ENCODE measurements at regions not wholly inside any gene's neighbourhood (a gene's known extent, or its start where the extent isn't known, plus 50 kb on each side); places are given as distances from the start of the nearest gene placed in this dataset.

DNA sequence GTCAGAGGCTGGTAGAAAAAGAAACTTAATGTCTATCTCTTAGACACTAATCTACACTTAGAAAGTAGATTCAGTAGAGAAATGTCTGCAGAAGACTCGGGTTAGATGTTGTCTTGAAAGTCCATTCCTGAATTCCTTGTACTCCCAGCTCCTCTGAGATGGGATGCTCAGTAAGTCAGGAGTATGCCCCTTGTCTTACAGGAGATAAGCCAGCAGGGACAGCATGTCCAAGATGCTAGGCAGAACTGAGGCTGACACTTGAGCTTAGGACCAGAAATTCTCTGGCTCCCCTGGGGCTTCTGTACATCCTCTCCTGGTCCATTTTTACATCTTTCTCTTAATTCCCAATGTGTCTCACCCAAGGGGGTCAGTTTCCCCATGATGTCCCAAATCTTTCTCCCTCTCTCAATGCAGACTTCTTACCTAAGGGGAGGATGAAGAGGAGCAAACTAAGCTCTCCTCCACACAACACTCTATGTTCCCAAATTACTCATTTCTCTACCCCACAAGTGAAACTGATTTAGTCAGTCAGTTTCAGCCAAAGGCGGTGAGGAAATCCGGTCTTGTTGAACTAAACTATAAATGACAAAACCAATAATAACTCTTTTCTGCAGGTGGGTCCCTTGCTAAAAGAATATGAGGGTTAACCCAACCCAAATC is 558.2 kb upstream of the DIPK2B start:
- Histone ChIP-seq H3K27ac (ENCODE audit: low read depth, low read length) (peak overlapping the region; percentile 76), H3K36me3 (ENCODE audit: insufficient read depth, low read length) (peaks cover 60% of the 10 kb centered on the region), H3K27me3 (ENCODE audit: insufficient read depth, low read length) (no peaks in the 10 kb centered on the region), H3K4me1 (ENCODE audit: insufficient read depth, low read length) (peaks cover 86% of the 10 kb centered on the region), H4K20me1 (ENCODE audit: insufficient read depth, low read length) (peaks cover 25% of the 10 kb centered on the region), H3K4me3 (ENCODE audit: insufficient read depth, low read length) (peak overlapping the region; percentile 48), H3K79me2 (ENCODE audit: insufficient read depth, low read length) (peaks cover 90% of the 10 kb centered on the region), H3K9me3 (ENCODE audit: low read depth, low read length) (no peaks in the 10 kb centered on the region), H3K4me2 (ENCODE audit: insufficient read depth, low read length) (peak overlapping the region; percentile 75), H2AFZ (ENCODE audit: low read length) (no peak overlapping the region)
- DNase-seq (ENCODE audit: insufficient read length, low spot score, missing footprints): no peak
- TF ChIP-seq, protein P1, sequence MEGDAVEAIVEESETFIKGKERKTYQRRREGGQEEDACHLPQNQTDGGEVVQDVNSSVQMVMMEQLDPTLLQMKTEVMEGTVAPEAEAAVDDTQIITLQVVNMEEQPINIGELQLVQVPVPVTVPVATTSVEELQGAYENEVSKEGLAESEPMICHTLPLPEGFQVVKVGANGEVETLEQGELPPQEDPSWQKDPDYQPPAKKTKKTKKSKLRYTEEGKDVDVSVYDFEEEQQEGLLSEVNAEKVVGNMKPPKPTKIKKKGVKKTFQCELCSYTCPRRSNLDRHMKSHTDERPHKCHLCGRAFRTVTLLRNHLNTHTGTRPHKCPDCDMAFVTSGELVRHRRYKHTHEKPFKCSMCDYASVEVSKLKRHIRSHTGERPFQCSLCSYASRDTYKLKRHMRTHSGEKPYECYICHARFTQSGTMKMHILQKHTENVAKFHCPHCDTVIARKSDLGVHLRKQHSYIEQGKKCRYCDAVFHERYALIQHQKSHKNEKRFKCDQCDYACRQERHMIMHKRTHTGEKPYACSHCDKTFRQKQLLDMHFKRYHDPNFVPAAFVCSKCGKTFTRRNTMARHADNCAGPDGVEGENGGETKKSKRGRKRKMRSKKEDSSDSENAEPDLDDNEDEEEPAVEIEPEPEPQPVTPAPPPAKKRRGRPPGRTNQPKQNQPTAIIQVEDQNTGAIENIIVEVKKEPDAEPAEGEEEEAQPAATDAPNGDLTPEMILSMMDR (IDR thresholded peaks at IDR 0.05; ENCODE audit: extremely low read depth, low read depth, low read length): no peak

GRCh38 chrX:45758319-45758718 is 557.6 kb upstream of the DIPK2B start:
- no peaks in the 10 kb centered on the region for H3K9me3 ChIP-seq (ENCODE audit: low read depth, low read length)
- H3K4me3 ChIP-seq (ENCODE audit: insufficient read depth, low read length): peak overlapping the region; percentile 48
- DNase-seq (ENCODE audit: insufficient read length, low spot score, missing footprints): peak; percentile 78
- H3K79me2 ChIP-seq (ENCODE audit: insufficient read depth, low read length): peaks cover 90% of the 10 kb centered on the region
- TF ChIP-seq, protein P1 (IDR thresholded peaks at IDR 0.05; ENCODE audit: extremely low read depth, low read depth, low read length): no peak
- peaks cover 57% of the 10 kb centered on the region for H3K36me3 ChIP-seq (ENCODE audit: insufficient read depth, low read length)
- peaks cover 89% of the 10 kb centered on the region for H3K4me1 ChIP-seq (ENCODE audit: insufficient read depth, low read length)
- peaks cover 29% of the 10 kb centered on the region for H4K20me1 ChIP-seq (ENCODE audit: insufficient read depth, low read length)
- H3K27me3 ChIP-seq (ENCODE audit: insufficient read depth, low read length): no peaks in the 10 kb centered on the region
- H3K4me2 ChIP-seq (ENCODE audit: insufficient read depth, low read length): peak overlapping the region; percentile 75
- peak overlapping the region; percentile 76 for H3K27ac ChIP-seq (ENCODE audit: low read depth, low read length)
- no peak overlapping the region for H2AFZ ChIP-seq (ENCODE audit: low read length)

GRCh38 chrX:45757272-45757671 is 556.6 kb upstream of the DIPK2B start:
- Histone ChIP-seq H2AFZ (ENCODE audit: low read length) (no peak overlapping the region), H3K27ac (ENCODE audit: low read depth, low read length) (peak overlapping the region; percentile 76), H3K4me3 (ENCODE audit: insufficient read depth, low read length) (no peak overlapping the region), H3K79me2 (ENCODE audit: insufficient read depth, low read length) (peaks cover 90% of the 10 kb centered on the region), H4K20me1 (ENCODE audit: insufficient read depth, low read length) (peaks cover 27% of the 10 kb centered on the region), H3K4me1 (ENCODE audit: insufficient read depth, low read length) (peaks cover 89% of the 10 kb centered on the region), H3K4me2 (ENCODE audit: insufficient read depth, low read length) (peak overlapping the region; percentile 18), H3K27me3 (ENCODE audit: insufficient read depth, low read length) (no peaks in the 10 kb centered on the region), H3K36me3 (ENCODE audit: insufficient read depth, low read length) (peaks cover 57% of the 10 kb centered on the region), H3K9me3 (ENCODE audit: low read depth, low read length) (no peaks in the 10 kb centered on the region)
- DNase-seq (ENCODE audit: insufficient read length, low spot score, missing footprints): no peak
- TF ChIP-seq, protein P1 (IDR thresholded peaks at IDR 0.05; ENCODE audit: extremely low read depth, low read depth, low read length): no peak

- peaks cover 60% of the 10 kb centered on the region for H3K36me3 ChIP-seq (ENCODE audit: insufficient read depth, low read length)
- no peak for DNase-seq (ENCODE audit: insufficient read length, low spot score, missing footprints)
- peaks cover 90% of the 10 kb centered on the region for H3K79me2 ChIP-seq (ENCODE audit: insufficient read depth, low read length)
- TF ChIP-seq, protein P1 (IDR thresholded peaks at IDR 0.05; ENCODE audit: extremely low read depth, low read depth, low read length): no peak
- H3K27me3 ChIP-seq (ENCODE audit: insufficient read depth, low read length): no peaks in the 10 kb centered on the region
- peak overlapping the region; percentile 18 for H3K4me2 ChIP-seq (ENCODE audit: insufficient read depth, low read length)
- no peak overlapping the region for H2AFZ ChIP-seq (ENCODE audit: low read length)
- no peaks in the 10 kb centered on the region for H3K9me3 ChIP-seq (ENCODE audit: low read depth, low read length)
- peak overlapping the region; percentile 1 for H3K27ac ChIP-seq (ENCODE audit: low read depth, low read length)
- H3K4me3 ChIP-seq (ENCODE audit: insufficient read depth, low read length): no peak overlapping the region
- peaks cover 27% of the 10 kb centered on the region for H4K20me1 ChIP-seq (ENCODE audit: insufficient read depth, low read length)
- H3K4me1 ChIP-seq (ENCODE audit: insufficient read depth, low read length): peaks cover 90% of the 10 kb centered on the region
Observed at GRCh38 chrX:45756557-45756956, 555.9 kb upstream of the DIPK2B start.
